ENCODE measurements at regions not wholly inside any gene's neighbourhood (a gene's known extent, or its start where the extent isn't known, plus 50 kb on each side); places are given as distances from the start of the nearest gene placed in this dataset.
"Not testable (repeated sequence)": the region's sequence is repeated elsewhere in the genome, so short reads cannot be mapped to it uniquely, and the experiment has no call there.

DNA sequence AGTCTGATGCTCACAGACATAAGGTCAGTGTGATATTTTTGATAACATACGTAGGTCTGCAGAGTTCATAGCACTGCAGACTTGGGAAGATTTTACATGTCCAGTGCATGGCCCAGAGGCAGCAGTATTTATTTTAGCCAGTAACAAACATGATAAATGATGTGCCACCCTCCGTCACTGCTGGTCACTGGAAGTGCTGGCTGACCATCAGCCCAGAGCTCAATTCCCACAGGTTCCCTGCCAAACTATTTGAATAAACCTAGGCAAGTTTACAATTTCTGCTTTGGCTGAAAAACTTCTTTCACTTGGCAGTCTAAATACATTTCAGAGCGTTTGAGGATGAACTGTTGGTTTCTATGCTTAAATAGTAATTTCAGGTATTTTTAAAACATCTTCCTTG, 135.5 kb upstream of the EDNRB start:
- Histone ChIP-seq H3K27me3 (no peaks in the 10 kb centered on the region), H3K4me2 (no peak overlapping the region), H3K36me3 (replicated peaks; ENCODE audit: insufficient read depth, low read depth) (no peaks in the 10 kb centered on the region), H3K9me3 (ENCODE audit: low read depth) (no peaks in the 10 kb centered on the region), H4K20me1 (ENCODE audit: insufficient read depth, poor library complexity, severe bottlenecking) (no peaks in the 10 kb centered on the region), H3K79me2 (no peaks in the 10 kb centered on the region), H3K9me2 (replicated peaks; ENCODE audit: insufficient read depth) (no peaks in the 10 kb centered on the region), H2AFZ (no peak overlapping the region), H3K4me1 (ENCODE audit: insufficient read depth) (no peaks in the 10 kb centered on the region), H3K4me3 (no peak overlapping the region), H3K27ac (no peak overlapping the region)
- no peak for DNase-seq (ENCODE audit: low spot score)
- TF ChIP-seq, protein P1, sequence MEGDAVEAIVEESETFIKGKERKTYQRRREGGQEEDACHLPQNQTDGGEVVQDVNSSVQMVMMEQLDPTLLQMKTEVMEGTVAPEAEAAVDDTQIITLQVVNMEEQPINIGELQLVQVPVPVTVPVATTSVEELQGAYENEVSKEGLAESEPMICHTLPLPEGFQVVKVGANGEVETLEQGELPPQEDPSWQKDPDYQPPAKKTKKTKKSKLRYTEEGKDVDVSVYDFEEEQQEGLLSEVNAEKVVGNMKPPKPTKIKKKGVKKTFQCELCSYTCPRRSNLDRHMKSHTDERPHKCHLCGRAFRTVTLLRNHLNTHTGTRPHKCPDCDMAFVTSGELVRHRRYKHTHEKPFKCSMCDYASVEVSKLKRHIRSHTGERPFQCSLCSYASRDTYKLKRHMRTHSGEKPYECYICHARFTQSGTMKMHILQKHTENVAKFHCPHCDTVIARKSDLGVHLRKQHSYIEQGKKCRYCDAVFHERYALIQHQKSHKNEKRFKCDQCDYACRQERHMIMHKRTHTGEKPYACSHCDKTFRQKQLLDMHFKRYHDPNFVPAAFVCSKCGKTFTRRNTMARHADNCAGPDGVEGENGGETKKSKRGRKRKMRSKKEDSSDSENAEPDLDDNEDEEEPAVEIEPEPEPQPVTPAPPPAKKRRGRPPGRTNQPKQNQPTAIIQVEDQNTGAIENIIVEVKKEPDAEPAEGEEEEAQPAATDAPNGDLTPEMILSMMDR (IDR thresholded peaks at IDR 0.05; ENCODE audit: poor library complexity): no peak
- TF ChIP-seq EZH2 (IDR thresholded peaks at IDR 0.05; ENCODE audit: borderline replicate concordance): no peak
- TF ChIP-seq EZH2phosphoT487 (IDR thresholded peaks at IDR 0.05; ENCODE audit: low read depth, severe bottlenecking, unreplicated experiment): no peak
- 47% methylated on average over 3 of the region's 3 CpGs for WGBS (ENCODE audit: low lambda C conversion rate, missing lambda C conversion rate)

DNA sequence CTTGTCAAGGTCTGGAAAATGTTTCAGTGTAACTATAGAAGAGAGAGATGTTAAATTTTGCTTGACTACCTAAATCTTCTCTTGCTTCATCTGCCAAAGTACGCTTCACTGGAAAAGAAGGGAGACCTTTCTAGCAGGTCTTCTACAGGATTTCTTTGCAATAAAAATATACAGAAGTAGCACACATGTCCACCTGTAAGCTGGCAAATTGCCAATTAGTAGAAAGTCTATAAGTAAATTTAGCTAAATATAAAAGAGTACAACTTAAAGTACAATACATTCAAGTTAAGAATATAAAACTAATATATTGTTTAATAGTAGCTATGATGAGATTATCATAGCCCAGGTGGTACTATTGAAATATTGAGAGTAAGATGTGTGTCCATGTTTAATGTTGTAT, 128.5 kb upstream of the EDNRB start:
- Histone ChIP-seq H2AFZ (no peak overlapping the region), H3K79me2 (no peaks in the 10 kb centered on the region), H3K4me3 (no peak overlapping the region), H4K20me1 (ENCODE audit: insufficient read depth, poor library complexity, severe bottlenecking) (no peaks in the 10 kb centered on the region), H3K9me2 (replicated peaks; ENCODE audit: insufficient read depth) (no peaks in the 10 kb centered on the region), H3K4me2 (no peak overlapping the region), H3K27me3 (no peaks in the 10 kb centered on the region), H3K4me1 (ENCODE audit: insufficient read depth) (no peaks in the 10 kb centered on the region), H3K27ac (no peak overlapping the region), H3K9me3 (ENCODE audit: low read depth) (no peaks in the 10 kb centered on the region), H3K36me3 (replicated peaks; ENCODE audit: insufficient read depth, low read depth) (no peaks in the 10 kb centered on the region)
- TF ChIP-seq EZH2phosphoT487 (IDR thresholded peaks at IDR 0.05; ENCODE audit: low read depth, severe bottlenecking, unreplicated experiment) (no peak), EZH2 (IDR thresholded peaks at IDR 0.05; ENCODE audit: borderline replicate concordance) (no peak)
- TF ChIP-seq, protein P1 (IDR thresholded peaks at IDR 0.05; ENCODE audit: poor library complexity): no peak
- DNase-seq (ENCODE audit: low spot score): no peak
- WGBS (ENCODE audit: low lambda C conversion rate, missing lambda C conversion rate): 84% methylated on average over 1 of the region's 1 CpG

DNA sequence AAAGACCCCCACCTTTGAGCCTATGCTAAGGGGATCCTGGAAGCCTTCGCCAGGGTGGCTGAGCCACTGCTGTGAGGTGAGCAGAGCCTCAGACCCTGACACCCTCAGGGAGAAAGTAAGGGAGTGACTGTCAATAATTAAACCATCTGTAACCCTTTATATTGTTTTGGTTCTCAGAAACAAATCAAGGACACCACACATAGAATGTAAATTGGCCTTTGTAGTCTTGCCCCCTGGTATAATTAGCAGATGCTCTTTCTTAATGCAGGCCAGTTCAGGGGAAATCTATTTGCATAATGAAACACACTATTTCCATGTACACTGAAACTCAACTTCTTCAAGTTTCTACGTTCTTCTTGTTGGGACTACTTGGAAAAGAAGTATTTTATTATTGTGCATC, 127.7 kb upstream of the EDNRB start:
- no peaks in the 10 kb centered on the region for H3K79me2 ChIP-seq
- no peaks in the 10 kb centered on the region for H3K4me1 ChIP-seq (ENCODE audit: insufficient read depth)
- H3K36me3 ChIP-seq (replicated peaks; ENCODE audit: insufficient read depth, low read depth): no peaks in the 10 kb centered on the region
- WGBS (ENCODE audit: low lambda C conversion rate, missing lambda C conversion rate): 76% methylated on average over 2 of the region's 2 CpGs
- H3K9me2 ChIP-seq (replicated peaks; ENCODE audit: insufficient read depth): no peaks in the 10 kb centered on the region
- no peak overlapping the region for H3K4me3 ChIP-seq
- no peaks in the 10 kb centered on the region for H3K9me3 ChIP-seq (ENCODE audit: low read depth)
- no peak overlapping the region for H3K27ac ChIP-seq
- no peak overlapping the region for H2AFZ ChIP-seq
- H3K27me3 ChIP-seq: no peaks in the 10 kb centered on the region
- DNase-seq (ENCODE audit: low spot score): no peak
- H3K4me2 ChIP-seq: no peak overlapping the region
- H4K20me1 ChIP-seq (ENCODE audit: insufficient read depth, poor library complexity, severe bottlenecking): no peaks in the 10 kb centered on the region
- TF ChIP-seq, protein P1 (IDR thresholded peaks at IDR 0.05; ENCODE audit: poor library complexity): no peak
- no peak for TF ChIP-seq EZH2phosphoT487 (IDR thresholded peaks at IDR 0.05; ENCODE audit: low read depth, severe bottlenecking, unreplicated experiment)
- TF ChIP-seq EZH2 (IDR thresholded peaks at IDR 0.05; ENCODE audit: borderline replicate concordance): no peak

DNA sequence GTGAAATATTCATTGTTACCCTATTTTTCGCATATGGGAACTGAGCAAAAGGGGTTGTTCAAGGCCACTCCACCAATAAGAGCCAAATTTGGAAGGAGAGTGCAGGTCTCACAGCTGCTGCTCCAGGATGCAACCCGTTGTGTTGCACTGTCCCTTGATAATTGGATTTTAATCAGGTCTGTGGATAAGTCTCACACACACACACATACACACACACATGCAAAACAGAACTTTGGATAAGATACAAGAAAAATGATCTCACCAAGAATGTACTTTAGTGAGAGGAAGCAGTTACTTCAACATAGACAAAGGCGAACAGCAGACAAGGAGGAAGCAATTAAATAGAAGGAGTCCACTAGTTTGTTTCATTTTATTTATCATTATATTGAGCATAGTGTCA, 127.3 kb upstream of the EDNRB start:
- Histone ChIP-seq H4K20me1 (ENCODE audit: insufficient read depth, poor library complexity, severe bottlenecking) (no peaks in the 10 kb centered on the region), H2AFZ (no peak overlapping the region), H3K79me2 (no peaks in the 10 kb centered on the region), H3K9me2 (replicated peaks; ENCODE audit: insufficient read depth) (no peaks in the 10 kb centered on the region), H3K4me1 (ENCODE audit: insufficient read depth) (no peaks in the 10 kb centered on the region), H3K36me3 (replicated peaks; ENCODE audit: insufficient read depth, low read depth) (no peaks in the 10 kb centered on the region), H3K9me3 (ENCODE audit: low read depth) (no peaks in the 10 kb centered on the region), H3K4me2 (no peak overlapping the region), H3K27me3 (no peaks in the 10 kb centered on the region), H3K4me3 (no peak overlapping the region), H3K27ac (no peak overlapping the region)
- TF ChIP-seq EZH2 (IDR thresholded peaks at IDR 0.05; ENCODE audit: borderline replicate concordance): no peak
- TF ChIP-seq, protein P1 (IDR thresholded peaks at IDR 0.05; ENCODE audit: poor library complexity): no peak
- no peak for DNase-seq (ENCODE audit: low spot score)
- 83% methylated on average over 3 of the region's 3 CpGs for WGBS (ENCODE audit: low lambda C conversion rate, missing lambda C conversion rate)

DNA sequence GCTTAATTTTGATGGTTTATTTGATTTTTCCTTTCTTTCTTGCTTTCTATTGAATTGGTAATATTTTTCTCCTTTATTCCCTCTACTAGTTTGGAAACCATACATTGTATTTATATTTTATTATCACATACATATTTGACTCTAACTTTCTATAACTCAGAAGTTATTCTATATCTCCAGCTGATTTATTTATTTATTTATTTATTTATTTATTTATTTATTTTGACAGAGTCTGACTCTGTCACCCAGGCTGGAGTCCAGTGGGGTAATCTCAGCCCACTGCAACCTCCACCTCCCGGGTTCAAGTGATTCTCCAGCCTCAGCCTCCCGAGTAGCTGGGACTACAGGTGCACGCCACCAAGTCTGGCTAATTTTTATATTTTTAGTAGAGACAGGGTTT, 122.7 kb upstream of the EDNRB start:
- H3K27me3 ChIP-seq; DNase-seq (ENCODE audit: low spot score); H3K4me2 ChIP-seq: not testable (repeated sequence)

More for the DNA sequence above, 122.7 kb upstream of the EDNRB start:
- H2AFZ ChIP-seq; H3K79me2 ChIP-seq; H3K9me3 ChIP-seq (ENCODE audit: low read depth); H3K27ac ChIP-seq; H3K9me2 ChIP-seq (replicated peaks; ENCODE audit: insufficient read depth); H3K4me1 ChIP-seq (ENCODE audit: insufficient read depth); H4K20me1 ChIP-seq (ENCODE audit: insufficient read depth, poor library complexity, severe bottlenecking); H3K4me3 ChIP-seq; H3K36me3 ChIP-seq (replicated peaks; ENCODE audit: insufficient read depth, low read depth): not testable (repeated sequence)
- 98% methylated on average over 3 of the region's 3 CpGs for WGBS (ENCODE audit: low lambda C conversion rate, missing lambda C conversion rate)

Measured in hepatocyte (in vitro differentiated cells).